ENCODE measurements at regions not wholly inside any gene's neighbourhood (a gene's known extent, or its start where the extent isn't known, plus 50 kb on each side); places are given as distances from the start of the nearest gene placed in this dataset.

DNA sequence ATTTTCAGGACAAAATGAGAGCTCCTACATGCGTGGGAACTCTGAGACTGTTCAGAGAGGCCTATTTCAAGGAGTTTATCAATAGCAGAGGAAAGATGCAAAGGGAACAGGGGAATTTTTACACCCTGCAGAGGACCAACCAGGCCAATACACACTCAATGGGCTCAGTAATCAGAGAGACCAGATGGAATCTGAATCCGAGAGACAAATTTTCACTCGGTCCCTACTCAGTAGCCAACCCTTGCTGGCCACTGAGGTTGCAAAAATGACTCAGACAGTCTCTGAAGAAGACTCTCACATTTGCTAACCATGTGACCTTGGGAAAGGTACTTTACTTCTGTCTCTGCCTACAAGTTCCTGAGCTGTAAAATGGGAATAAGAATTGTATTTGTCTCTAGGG, 479.4 kb downstream of the CDK5RAP2 start:
- TF ChIP-seq GATA2 (IDR thresholded peaks at IDR 0.05; ENCODE audit: low read depth, low read length) (no peak), GATA3 (IDR thresholded peaks at IDR 0.05; ENCODE audit: low read depth, low read length) (no peak)

Data from SH-SY5Y (cell line).